ENCODE measurements at regions not wholly inside any gene's neighbourhood (a gene's known extent, or its start where the extent isn't known, plus 50 kb on each side); places are given as distances from the start of the nearest gene placed in this dataset.
"Not testable (repeated sequence)": the region's sequence is repeated elsewhere in the genome, so short reads cannot be mapped to it uniquely, and the experiment has no call there.

- no peak overlapping the region for H3K27ac ChIP-seq (ENCODE audit: low read depth, low read length)
- no peaks in the 10 kb centered on the region for H3K36me3 ChIP-seq (ENCODE audit: control insufficient read depth, low read length)
- TF ChIP-seq EZH2phosphoT487 (IDR thresholded peaks at IDR 0.05; ENCODE audit: borderline replicate concordance, low read length) (no peak), CTCF (IDR thresholded peaks at IDR 0.05; ENCODE audit: low read depth, low read length, poor library complexity, severe bottlenecking) (no peak)
- no peaks in the 10 kb centered on the region for H3K79me2 ChIP-seq (ENCODE audit: control insufficient read depth, low read length)
- no peaks in the 10 kb centered on the region for H3K9me3 ChIP-seq (ENCODE audit: control insufficient read depth, insufficient read depth, low read length)
- H3K9me2 ChIP-seq (replicated peaks; ENCODE audit: control insufficient read depth, low read length) = no peaks in the 10 kb centered on the region
- H3K4me3 ChIP-seq (ENCODE audit: low read length) = no peak overlapping the region
- H3K27me3 ChIP-seq (ENCODE audit: control insufficient read depth, low read length) = no peaks in the 10 kb centered on the region
- no peaks in the 10 kb centered on the region for H4K20me1 ChIP-seq (ENCODE audit: control insufficient read depth, insufficient read depth, low read depth, low read length)
- no peak overlapping the region for H3K4me2 ChIP-seq (ENCODE audit: low read length)
- no peaks in the 10 kb centered on the region for H3F3A ChIP-seq (ENCODE audit: control insufficient read depth, insufficient read depth)
- H3K4me1 ChIP-seq (ENCODE audit: control insufficient read depth, low read length) = peaks cover 10% of the 10 kb centered on the region
Observed at GRCh38 chr6:14476793-14477531, 359.4 kb downstream of the CD83 start.

DNA sequence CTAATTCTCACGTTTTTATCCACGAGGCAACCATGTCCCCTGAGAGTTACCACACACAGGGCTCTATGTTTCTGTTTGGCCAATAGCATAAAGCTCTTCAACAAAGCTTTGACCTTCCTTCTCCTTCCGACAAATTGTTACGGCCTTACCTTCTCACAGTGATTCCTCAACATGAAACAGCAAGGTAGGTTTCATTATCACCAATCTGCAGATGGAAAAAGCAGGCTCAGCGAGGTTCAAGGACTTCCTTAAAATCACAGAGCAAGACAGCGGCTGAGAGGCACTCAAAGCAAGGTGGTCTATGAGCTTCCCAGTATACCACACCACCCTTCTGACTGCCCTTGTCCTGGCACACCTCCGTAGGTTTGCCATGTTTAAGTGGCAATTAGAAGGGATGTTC lies 360.0 kb downstream of the CD83 start:
- Histone ChIP-seq H3K27me3 (ENCODE audit: control insufficient read depth, low read length) (no peaks in the 10 kb centered on the region), H3F3A (ENCODE audit: control insufficient read depth, insufficient read depth) (no peaks in the 10 kb centered on the region), H3K27ac (ENCODE audit: low read depth, low read length) (no peak overlapping the region), H3K36me3 (ENCODE audit: control insufficient read depth, low read length) (no peaks in the 10 kb centered on the region), H3K9me2 (replicated peaks; ENCODE audit: control insufficient read depth, low read length) (no peaks in the 10 kb centered on the region), H3K79me2 (ENCODE audit: control insufficient read depth, low read length) (no peaks in the 10 kb centered on the region), H3K9me3 (ENCODE audit: control insufficient read depth, insufficient read depth, low read length) (no peaks in the 10 kb centered on the region), H4K20me1 (ENCODE audit: control insufficient read depth, insufficient read depth, low read depth, low read length) (no peaks in the 10 kb centered on the region), H3K4me1 (ENCODE audit: control insufficient read depth, low read length) (peaks cover 9% of the 10 kb centered on the region), H3K4me2 (ENCODE audit: low read length) (no peak overlapping the region), H3K4me3 (ENCODE audit: low read length) (no peak overlapping the region)
- TF ChIP-seq CTCF (IDR thresholded peaks at IDR 0.05; ENCODE audit: low read depth, low read length, poor library complexity, severe bottlenecking) (no peak), EZH2phosphoT487 (IDR thresholded peaks at IDR 0.05; ENCODE audit: borderline replicate concordance, low read length) (no peak)

DNA sequence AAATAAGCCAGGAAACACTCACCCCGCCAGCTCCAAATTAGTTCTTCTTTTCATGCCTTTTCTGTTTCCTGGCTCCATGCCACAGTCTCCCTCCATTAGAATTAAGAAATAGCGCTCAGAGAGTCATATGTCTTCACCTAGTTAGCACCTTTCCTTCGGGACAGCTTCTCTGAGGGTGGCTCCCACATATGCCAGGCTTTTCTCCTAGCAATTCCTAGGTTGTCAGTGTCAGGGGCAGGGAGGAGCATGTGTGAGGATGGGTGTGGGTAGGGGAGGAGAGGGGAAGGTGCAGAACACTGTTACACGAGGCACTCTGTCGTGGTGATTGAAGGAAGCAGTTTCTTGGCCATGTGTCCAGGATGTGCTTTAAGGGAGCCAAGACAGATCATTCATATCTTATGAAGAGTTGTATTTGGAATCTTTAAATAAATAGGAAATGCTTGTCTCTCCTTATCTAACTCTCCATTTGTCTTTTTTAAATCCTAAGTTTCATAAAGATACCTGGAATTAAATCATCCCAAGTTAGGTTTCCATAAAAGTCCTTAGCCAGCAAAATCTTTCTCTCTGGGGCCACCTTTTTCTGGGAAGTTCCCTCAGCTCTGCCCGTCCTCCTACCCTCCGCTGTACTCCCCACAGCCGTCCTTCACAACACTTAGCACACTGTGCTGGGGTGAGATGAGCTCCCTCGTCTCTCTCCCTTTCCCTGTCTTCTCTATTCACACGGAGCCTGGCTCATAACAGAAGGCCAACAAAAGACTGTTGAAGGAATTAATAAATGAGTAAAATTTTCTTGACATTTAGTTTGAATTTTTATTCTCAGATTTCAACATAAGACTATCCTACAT lies 361.0 kb downstream of the CD83 start:
- H3K9me3 ChIP-seq (ENCODE audit: control insufficient read depth, insufficient read depth, low read length) = no peaks in the 10 kb centered on the region
- no peaks in the 10 kb centered on the region for H3K27me3 ChIP-seq (ENCODE audit: control insufficient read depth, low read length)
- no peaks in the 10 kb centered on the region for H3K79me2 ChIP-seq (ENCODE audit: control insufficient read depth, low read length)
- no peak for TF ChIP-seq EZH2phosphoT487 (IDR thresholded peaks at IDR 0.05; ENCODE audit: borderline replicate concordance, low read length)
- no peak for TF ChIP-seq CTCF (IDR thresholded peaks at IDR 0.05; ENCODE audit: low read depth, low read length, poor library complexity, severe bottlenecking)
- H3K4me3 ChIP-seq (ENCODE audit: low read length) = no peak overlapping the region
- no peaks in the 10 kb centered on the region for H4K20me1 ChIP-seq (ENCODE audit: control insufficient read depth, insufficient read depth, low read depth, low read length)
- no peaks in the 10 kb centered on the region for H3F3A ChIP-seq (ENCODE audit: control insufficient read depth, insufficient read depth)
- H3K36me3 ChIP-seq (ENCODE audit: control insufficient read depth, low read length) = no peaks in the 10 kb centered on the region
- no peaks in the 10 kb centered on the region for H3K9me2 ChIP-seq (replicated peaks; ENCODE audit: control insufficient read depth, low read length)
- H3K4me1 ChIP-seq (ENCODE audit: control insufficient read depth, low read length) = no peaks in the 10 kb centered on the region
- H3K4me2 ChIP-seq (ENCODE audit: low read length) = no peak overlapping the region
- H3K27ac ChIP-seq (ENCODE audit: low read depth, low read length) = no peak overlapping the region

- H3K9me3 ChIP-seq (ENCODE audit: control insufficient read depth, insufficient read depth, low read length); H3K9me2 ChIP-seq (replicated peaks; ENCODE audit: control insufficient read depth, low read length); H3F3A ChIP-seq (ENCODE audit: control insufficient read depth, insufficient read depth); H3K79me2 ChIP-seq (ENCODE audit: control insufficient read depth, low read length); H3K27me3 ChIP-seq (ENCODE audit: control insufficient read depth, low read length); H3K4me1 ChIP-seq (ENCODE audit: control insufficient read depth, low read length); H3K4me2 ChIP-seq (ENCODE audit: low read length); H3K4me3 ChIP-seq (ENCODE audit: low read length); H3K27ac ChIP-seq (ENCODE audit: low read depth, low read length); H4K20me1 ChIP-seq (ENCODE audit: control insufficient read depth, insufficient read depth, low read depth, low read length); H3K36me3 ChIP-seq (ENCODE audit: control insufficient read depth, low read length): not testable (repeated sequence)
Observed at GRCh38 chr6:14481946-14482345, 364.4 kb downstream of the CD83 start.
